A673 (cell line): ENCODE measurements at regions not wholly inside any gene's neighbourhood (a gene's known extent, or its start where the extent isn't known, plus 50 kb on each side); places are given as distances from the start of the nearest gene placed in this dataset.

Experiments
- BruUV-seq: library from RNA; stranded (reverse); fragments of 400-500 nt; replicated peaks from 2 replicates; lab custom pipeline; 2021; lab: Mats Ljungman, UMichigan
- CTCF ChIA-PET: fragments of 300-600 bp; sonication (Branson Sonifier 250); formaldehyde crosslinking; loops from one replicate; lab custom pipeline; 2022; ENCODE audit warnings: antibody characterized with exemption; lab: Charles Lee
- POLR2A ChIA-PET: fragments of 300-600 bp; sonication (Branson Sonifier 250); formaldehyde crosslinking; loops from one replicate; lab custom pipeline; 2022; ENCODE audit warnings: antibody characterized with exemption; ENCODE audit not compliant: low non-redundant PET; lab: Charles Lee
- DNase-seq: peaks from one replicate; pipeline ENCODE4 v3.0.0-alpha.2; 2015; ENCODE audit warnings: low spot score
- H3K27ac ChIP-seq: fragments of 200-600 bp; sonication (generic); 2 replicates; pipeline ENCODE4 v1.5.1; 2016; ENCODE audit warnings: mixed run types, low read depth, mild to moderate bottlenecking, mixed read lengths, antibody characterized with exemption, low read length; ENCODE audit not compliant: poor library complexity, severe bottlenecking
- H3K27me3 ChIP-seq: fragments of 200-600 bp; sonication (generic); replicated peaks from 2 replicates; pipeline ENCODE4 v1.6.1; 2017; ENCODE audit warnings: mixed run types, low read depth, mild to moderate bottlenecking, mixed read lengths, antibody characterized with exemption, low read length; ENCODE audit not compliant: insufficient read depth, poor library complexity
- H3K36me3 ChIP-seq: fragments of 200-600 bp; sonication (generic); 2 replicates; pipeline ENCODE4 v1.6.1; 2016; ENCODE audit warnings: mixed run types, mild to moderate bottlenecking, mixed read lengths, antibody characterized with exemption, low read length; ENCODE audit not compliant: insufficient read depth, poor library complexity, severe bottlenecking
- H3K4me1 ChIP-seq: fragments of 200-600 bp; sonication (generic); 2 replicates; pipeline ENCODE4 v1.6.1; 2017; ENCODE audit warnings: mixed run types, mild to moderate bottlenecking, mixed read lengths, antibody characterized with exemption, low read length; ENCODE audit not compliant: insufficient read depth, poor library complexity, severe bottlenecking
- H3K4me3 ChIP-seq: fragments of 200-600 bp; sonication (generic); 2 replicates; pipeline ENCODE4 v1.5.1; 2016; ENCODE audit warnings: low read depth, mixed run types, mild to moderate bottlenecking, mixed read lengths, low read length; ENCODE audit not compliant: poor library complexity, severe bottlenecking
- H3K9me3 ChIP-seq: fragments of 200-600 bp; sonication (generic); 2 replicates; pipeline ENCODE4 v1.6.1; 2016; ENCODE audit warnings: mixed run types, low read depth, mild to moderate bottlenecking, mixed read lengths, antibody characterized with exemption, low read length; ENCODE audit not compliant: poor library complexity, severe bottlenecking
- CTCF ChIP-seq: fragments of 300-800, 200-600 bp; sonication (generic); conservative IDR thresholded peaks from 2 replicates; pipeline ENCODE4 v1.5.1; 2017; ENCODE audit warnings: low read depth, mild to moderate bottlenecking, antibody characterized with exemption, low read length, moderate library complexity, mixed read lengths
- EZH2 ChIP-seq: fragments of 200-600 bp; sonication (generic); IDR thresholded peaks from 2 replicates; pipeline ENCODE4 v1.6.1; 2017; ENCODE audit warnings: borderline replicate concordance, low read depth, mild to moderate bottlenecking, mixed read lengths, antibody characterized with exemption, low read length; ENCODE audit not compliant: poor library complexity, severe bottlenecking
- intact Hi-C: fragments of 100-400 bp; cut with micrococcal nuclease; formaldehyde crosslinking; loops from one replicate; pipeline ENCODE4 v1.10.0; 2022; ENCODE audit not compliant: unreplicated experiment

GRCh38 chr6:147019001-147019400, 185.2 kb upstream of the STXBP5 start:
- Histone ChIP-seq H3K4me3 (no peak overlapping the region), H3K27ac (no peak overlapping the region), H3K4me1 (no peaks in the 10 kb centered on the region), H3K36me3 (no peaks in the 10 kb centered on the region), H3K27me3 (no peaks in the 10 kb centered on the region), H3K9me3 (no peaks in the 10 kb centered on the region)
- ChIA-PET POLR2A (no interaction called here), CTCF (no interaction called here)
- intact Hi-C loops: no loop called here
- DNase-seq: no peak
- no TSS peak for BruUV-seq
- TF ChIP-seq EZH2 (no peak), CTCF (no peak)

GRCh38 chr6:147022041-147022440, 182.2 kb upstream of the STXBP5 start:
- Histone ChIP-seq H3K4me1 (no peaks in the 10 kb centered on the region), H3K36me3 (no peaks in the 10 kb centered on the region), H3K9me3 (no peaks in the 10 kb centered on the region), H3K27ac (no peak overlapping the region), H3K27me3 (no peaks in the 10 kb centered on the region), H3K4me3 (no peak overlapping the region)
- no peak for DNase-seq
- no peak for TF ChIP-seq EZH2
- no peak for TF ChIP-seq CTCF
- POLR2A ChIA-PET: no interaction called here
- CTCF ChIA-PET: no interaction called here
- no TSS peak for BruUV-seq
- intact Hi-C loops: no loop called here

GRCh38 chr6:147023148-147023547, 181.1 kb upstream of the STXBP5 start:
- BruUV-seq: no TSS peak
- Histone ChIP-seq H3K27ac (no peak overlapping the region), H3K27me3 (no peaks in the 10 kb centered on the region), H3K4me3 (no peak overlapping the region), H3K36me3 (no peaks in the 10 kb centered on the region), H3K4me1 (no peaks in the 10 kb centered on the region), H3K9me3 (no peaks in the 10 kb centered on the region)
- TF ChIP-seq CTCF (no peak), EZH2 (no peak)
- intact Hi-C loops: no loop called here
- ChIA-PET CTCF (no interaction called here), POLR2A (no interaction called here)
- DNase-seq: no peak
